Amygdala (tissue), 56 donors: ENCODE measurements at regions not wholly inside any gene's neighbourhood (a gene's known extent, or its start where the extent isn't known, plus 50 kb on each side); places are given as distances from the start of the nearest gene placed in this dataset.

Experiments used
- DNase-seq, 56 donors: peaks; one replicate each; lab custom pipeline; 2025; lab: John Stamatoyannopoulos, UW

DNA sequence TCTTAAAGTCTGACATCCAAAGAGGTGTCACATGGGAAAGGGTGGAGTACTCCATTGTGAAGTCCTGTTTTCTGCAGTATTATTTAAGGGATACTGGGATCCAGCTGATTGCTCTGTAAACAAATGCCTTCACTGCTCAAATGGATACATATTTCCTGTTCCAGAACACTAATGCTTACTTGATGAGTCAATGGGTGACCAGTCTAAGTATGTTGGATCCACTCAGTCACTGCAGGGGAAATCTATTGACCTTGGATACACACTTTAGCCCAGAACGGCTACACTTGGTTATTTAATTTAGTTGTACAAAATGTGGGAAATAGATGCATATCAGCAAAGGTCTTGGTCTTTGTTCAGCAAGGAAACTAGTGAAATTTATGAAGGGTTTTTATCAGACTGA lies 261.4 kb downstream of the MAP2K4 start:
- DNase-seq, result no peak

GRCh38 chr17:12287953-12288352 lies 267.3 kb downstream of the MAP2K4 start:
- DNase-seq, result no peak

- no peak for DNase-seq
These were observed 269.5 kb downstream of the MAP2K4 start for GRCh38 chr17:12290207-12290606.

DNA sequence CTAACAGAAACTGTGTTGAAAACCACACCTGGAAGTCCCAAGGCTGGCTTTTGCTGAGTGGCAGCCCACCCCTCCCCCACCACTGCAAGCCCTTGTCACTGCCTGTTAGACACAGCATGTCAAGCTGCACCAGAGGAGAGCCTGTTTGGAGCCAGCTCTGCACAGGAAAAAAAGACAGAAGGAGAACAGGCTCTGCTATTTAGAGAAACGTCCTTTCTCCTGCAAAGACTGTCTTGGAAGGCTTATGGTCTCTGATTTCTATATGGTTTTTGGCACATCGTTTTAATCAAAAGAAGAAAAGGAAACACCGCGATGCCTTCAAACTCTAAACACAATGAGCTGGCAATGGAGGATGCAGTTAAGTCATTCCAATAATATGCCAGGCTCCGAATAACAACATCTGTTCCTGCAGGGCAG lies 275.5 kb downstream of the MAP2K4 start:
- peak in 3 of 56 donors; percentile 1 to 17 (median 1) for DNase-seq

DNA sequence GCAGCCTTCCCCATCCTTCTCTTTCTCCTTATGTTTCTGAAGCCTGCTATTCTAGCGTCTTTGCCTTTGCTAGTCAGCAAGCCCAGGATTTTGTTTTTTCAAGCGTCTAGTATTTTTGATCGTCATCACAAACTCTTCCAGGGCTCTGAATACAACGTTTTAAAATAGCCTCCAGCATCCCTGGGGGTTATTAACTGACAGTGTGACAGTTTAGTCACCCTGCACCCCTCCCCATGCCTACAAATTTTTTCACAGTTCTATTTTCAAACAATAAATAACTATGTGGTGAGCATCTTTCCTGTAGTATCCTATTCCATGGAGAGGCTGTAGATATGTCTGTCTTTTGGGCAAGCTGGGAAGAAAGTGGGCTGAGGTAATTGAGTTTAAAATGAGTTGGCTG lies 280.9 kb downstream of the MAP2K4 start:
- no peak for DNase-seq

- no peak for DNase-seq
These were observed 282.0 kb downstream of the MAP2K4 start for GRCh38 chr17:12302711-12303110.

DNA sequence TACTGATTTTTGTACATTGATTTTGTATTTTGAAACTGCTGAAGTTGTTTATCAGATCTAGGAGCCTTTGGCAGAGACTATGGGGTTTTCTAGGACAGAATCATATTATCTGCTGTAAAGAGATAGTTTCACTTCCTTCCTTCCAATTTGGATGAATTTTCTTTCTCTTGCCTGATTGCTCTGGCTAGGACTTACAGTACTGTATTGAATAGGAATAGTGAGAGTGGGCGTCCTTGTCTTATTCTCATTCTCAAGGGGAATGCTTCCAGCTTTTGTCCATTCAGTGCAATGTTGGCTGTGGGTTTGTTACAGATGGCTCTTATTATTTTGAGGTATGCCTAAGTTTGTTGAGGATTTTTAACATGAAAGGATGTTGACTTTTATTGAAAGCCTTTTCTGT lies 290.1 kb downstream of the MAP2K4 start:
- DNase-seq, result peak in 1 of 56 donors; percentile 6

DNA sequence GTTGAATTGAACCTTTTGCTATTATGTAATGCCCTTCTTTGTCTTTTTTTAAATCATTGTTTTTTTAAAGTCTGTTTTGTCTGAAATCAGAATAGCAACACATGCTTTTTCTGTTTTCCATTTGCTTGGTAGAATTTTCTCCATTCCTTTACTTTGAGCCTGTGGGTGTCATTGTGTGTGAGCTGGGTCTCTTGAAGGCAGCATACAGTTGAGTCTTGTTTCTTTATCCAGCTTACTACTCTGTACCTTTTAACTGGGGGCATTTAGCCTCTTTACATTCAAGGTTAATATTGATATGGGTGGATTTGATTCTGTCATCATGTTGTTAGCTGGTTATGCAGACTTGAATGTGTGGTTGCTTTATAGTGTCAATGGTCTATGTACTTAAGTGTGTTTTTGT lies 292.0 kb downstream of the MAP2K4 start:
- no peak for DNase-seq

- no peak for DNase-seq
These were observed 293.1 kb downstream of the MAP2K4 start for GRCh38 chr17:12313786-12314185.

DNA sequence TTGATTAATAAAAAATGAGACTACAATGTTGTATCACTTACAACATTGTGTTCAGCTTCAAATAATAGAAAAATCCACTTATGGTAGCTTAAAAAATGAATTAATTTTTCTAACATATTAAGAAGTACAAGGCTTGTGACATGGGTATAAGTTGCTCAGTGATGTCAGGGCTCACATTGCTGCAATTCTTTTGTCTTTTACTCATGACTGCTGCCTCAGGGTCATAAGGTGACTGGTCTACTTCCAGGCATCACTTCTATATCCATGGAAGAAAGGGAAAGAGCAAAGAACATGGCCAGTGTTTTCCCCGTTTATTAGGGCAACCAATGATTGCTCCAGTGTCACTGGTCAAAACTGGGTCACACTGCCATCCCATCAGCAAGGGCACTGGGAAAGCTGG lies 295.3 kb downstream of the MAP2K4 start:
- no peak for DNase-seq

DNA sequence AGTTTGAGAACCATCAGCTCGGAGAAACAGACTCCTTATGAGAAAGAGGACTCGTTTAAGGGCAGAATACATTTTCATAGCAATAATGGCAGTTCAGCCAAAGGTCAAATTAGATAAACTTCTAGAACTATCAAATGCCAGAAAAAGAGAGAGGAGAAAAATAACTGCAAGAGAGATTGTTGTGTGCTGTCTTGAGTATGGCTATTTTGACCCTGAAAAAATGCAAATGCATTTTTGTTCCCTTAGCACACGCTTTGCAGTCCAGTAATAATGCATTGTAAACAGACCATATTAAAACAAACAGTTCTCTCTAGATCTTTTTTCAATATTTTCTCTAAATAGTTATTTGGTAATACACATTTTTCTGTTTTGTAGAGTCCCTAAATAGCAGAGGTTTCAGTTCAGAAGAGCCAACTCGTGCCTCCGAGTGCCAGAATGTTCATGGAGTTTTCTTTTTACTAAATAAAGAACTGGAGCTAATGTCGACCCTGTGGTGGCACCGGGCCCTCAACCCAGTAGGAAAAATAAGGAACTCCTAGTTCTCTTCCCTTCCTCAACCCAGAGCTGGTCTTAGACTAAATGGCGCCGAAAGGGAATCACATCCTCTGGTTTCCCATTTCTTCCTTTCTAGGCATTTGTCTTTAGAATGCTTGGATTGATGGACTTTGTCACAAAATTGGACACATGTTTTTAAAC lies 298.0 kb downstream of the MAP2K4 start:
- no peak for DNase-seq

- no peak for DNase-seq
These were observed 299.6 kb downstream of the MAP2K4 start for GRCh38 chr17:12320286-12320685.

GRCh38 chr17:12328204-12328603 lies 307.5 kb downstream of the MAP2K4 start:
- no peak for DNase-seq

- no peak for DNase-seq
These were observed 309.8 kb downstream of the MAP2K4 start for GRCh38 chr17:12330456-12330855.

DNA sequence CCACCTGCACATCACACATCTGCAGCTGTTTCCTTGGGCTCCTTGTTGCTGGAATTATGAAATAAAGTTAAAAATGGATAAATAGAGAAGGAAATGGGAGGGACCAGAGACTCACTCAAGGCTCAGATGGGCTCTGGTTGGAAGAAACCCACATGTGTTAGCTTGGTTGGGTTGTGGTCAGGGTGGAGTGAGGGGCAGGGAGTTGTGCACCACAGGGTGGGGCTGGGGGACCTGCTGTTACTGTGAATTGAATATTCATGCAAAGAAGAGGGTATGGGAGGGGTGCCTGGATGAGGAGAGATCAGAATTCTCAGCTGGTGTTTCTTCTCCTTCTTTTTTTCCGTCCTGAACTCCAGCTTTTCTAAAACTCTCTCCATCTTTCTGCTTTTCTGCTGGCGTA lies 320.7 kb downstream of the MAP2K4 start:
- no peak for DNase-seq

DNA sequence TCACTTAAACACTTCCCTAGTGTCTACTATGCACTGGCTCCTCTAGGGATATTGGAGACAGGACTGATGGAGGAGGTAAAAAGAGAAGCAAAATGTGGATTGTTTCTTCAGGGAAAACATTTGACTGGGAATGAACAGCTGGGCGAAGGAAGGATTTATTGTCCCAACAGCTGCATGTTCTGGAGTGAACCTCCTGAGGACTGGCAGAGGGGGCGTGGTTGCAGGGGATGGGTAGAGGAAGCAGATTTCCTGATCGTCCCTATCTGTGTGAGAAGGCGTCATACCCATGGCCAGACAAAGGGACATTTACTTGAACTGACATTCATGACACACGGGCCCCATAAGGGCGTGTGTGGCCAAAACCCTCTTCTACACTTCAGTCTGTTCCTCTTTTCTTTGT lies 321.5 kb downstream of the MAP2K4 start:
- DNase-seq, result no peak

- no peak for DNase-seq
These were observed 322.1 kb downstream of the MAP2K4 start for GRCh38 chr17:12342609-12343435.

DNA sequence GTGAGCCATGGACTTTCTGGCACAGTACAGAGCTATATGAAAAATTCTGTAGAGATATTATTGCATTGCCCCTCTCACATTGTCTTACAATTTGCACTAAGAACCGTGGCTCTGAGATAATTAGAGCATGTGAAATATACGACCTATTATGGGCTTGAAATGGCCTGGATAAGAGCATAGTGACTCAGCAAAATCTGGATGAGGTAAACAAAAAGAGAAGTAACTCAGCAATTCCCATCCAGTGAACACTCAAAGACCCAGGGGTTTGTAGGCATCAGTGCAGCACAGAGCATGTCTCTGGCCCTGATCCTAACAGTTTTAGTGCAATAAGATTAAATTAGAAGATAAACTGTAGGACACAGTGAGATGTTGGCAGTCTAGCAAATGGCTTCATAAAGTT lies 317.2 kb upstream of the MYOCD start:
- no peak for DNase-seq

DNA sequence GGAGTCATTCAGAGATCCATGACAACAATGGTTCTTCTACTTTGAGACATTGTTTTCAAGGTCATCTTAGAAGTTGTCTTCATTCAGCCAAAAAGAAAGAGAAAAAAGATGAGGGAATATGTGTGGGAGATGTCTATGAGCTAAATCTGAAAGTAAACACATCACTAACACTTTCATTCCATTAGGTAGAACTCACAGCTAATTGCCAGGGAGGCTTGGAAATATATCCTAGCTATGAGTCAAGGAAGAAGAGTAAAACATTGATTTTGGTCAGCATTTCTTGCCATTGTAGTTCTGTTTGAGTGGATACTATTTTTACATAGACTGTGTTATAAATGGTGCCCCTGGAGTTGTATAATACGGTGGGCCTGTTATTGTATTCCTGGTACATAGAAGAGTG lies 316.4 kb upstream of the MYOCD start:
- DNase-seq, result no peak

DNA sequence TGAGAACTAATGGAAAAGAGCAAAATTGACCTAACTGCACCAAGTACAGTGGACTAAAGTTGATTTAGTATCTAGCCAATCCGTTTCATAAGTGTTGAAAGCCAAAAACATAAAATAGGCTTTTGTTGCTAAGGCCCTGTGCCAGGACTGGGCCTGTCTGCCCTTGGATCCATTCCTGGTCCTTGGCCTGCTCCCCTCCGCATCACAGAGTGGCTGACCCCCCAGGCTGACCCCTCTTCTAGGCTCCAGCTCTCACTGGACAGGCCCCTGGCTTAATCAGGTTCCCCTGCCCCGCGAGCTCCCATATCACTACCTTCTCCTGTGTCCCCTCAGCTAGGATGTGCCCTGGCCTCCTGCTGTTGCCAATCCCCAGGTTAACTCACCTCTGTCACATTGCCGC lies 313.6 kb upstream of the MYOCD start:
- DNase-seq, result peak in 1 of 56 donors; percentile 2

GRCh38 chr17:12357600-12357999 lies 308.1 kb upstream of the MYOCD start:
- no peak for DNase-seq

DNA sequence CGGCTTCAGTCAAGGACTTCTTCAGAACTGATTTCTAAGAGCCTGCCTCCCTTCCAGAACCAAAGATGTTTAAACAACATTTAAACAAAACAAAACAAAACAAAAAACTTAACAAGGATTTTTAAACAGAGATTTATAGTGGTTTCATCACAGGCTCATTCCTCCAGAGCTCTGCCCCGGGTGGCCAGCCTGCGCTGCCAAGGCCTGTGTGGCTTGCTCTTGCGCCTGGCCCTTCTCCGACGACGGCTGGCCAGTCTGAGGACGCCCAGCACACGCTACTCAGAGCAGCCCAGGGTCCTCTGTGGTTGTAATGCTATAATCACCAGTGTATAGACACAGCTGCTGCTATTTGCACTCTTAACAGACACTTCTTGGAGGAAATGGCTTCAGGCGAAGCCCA lies 307.2 kb upstream of the MYOCD start:
- DNase-seq, result no peak
